ENCODE measurements at regions not wholly inside any gene's neighbourhood (a gene's known extent, or its start where the extent isn't known, plus 50 kb on each side); places are given as distances from the start of the nearest gene placed in this dataset.
"Not testable (repeated sequence)": the region's sequence is repeated elsewhere in the genome, so short reads cannot be mapped to it uniquely, and the experiment has no call there.

GRCh38 chr5:92019376-92019990, 636.4 kb upstream of the ARRDC3 start:
- ChIA-PET POLR2A (no interaction called here), CTCF (no interaction called here)
- Mint-ChIP-seq H3K4me1 (peaks cover 8% of the 10 kb centered on the region), H3K4me3 (no peak overlapping the region), H3K27me3 (ENCODE audit: low read depth) (no peaks in the 10 kb centered on the region), H3K27ac (no peak overlapping the region), H3K36me3 (no peaks in the 10 kb centered on the region), H3K9me3 (no peaks in the 10 kb centered on the region)
- ATAC-seq = no peak
- no peak for TF ChIP-seq RORB (CRISPR knock-in tag; IDR thresholded peaks at IDR 0.05)
- no peak for TF ChIP-seq IRF1 (CRISPR knock-in tag; IDR thresholded peaks at IDR 0.05)
- TF ChIP-seq HMGXB4 (CRISPR knock-in tag; IDR thresholded peaks at IDR 0.05) = no peak
- no peak for TF ChIP-seq NFATC4 (CRISPR knock-in tag; IDR thresholded peaks at IDR 0.05)
- no peak for TF ChIP-seq GRHL2 (CRISPR knock-in tag; IDR thresholded peaks at IDR 0.05; ENCODE audit: insufficient replicate concordance, severe bottlenecking)
- TF ChIP-seq CDX4 (CRISPR knock-in tag; IDR thresholded peaks at IDR 0.05; ENCODE audit: borderline replicate concordance) = no peak
- TF ChIP-seq GABPB1 (CRISPR knock-in tag; IDR thresholded peaks at IDR 0.05) = no peak
- TF ChIP-seq ZNF121 (CRISPR knock-in tag; IDR thresholded peaks at IDR 0.05) = no peak
- TF ChIP-seq ATF3 (CRISPR knock-in tag; conservative IDR thresholded peaks at IDR 0.05) = no peak
- TF ChIP-seq NR1H2 (CRISPR knock-in tag; IDR thresholded peaks at IDR 0.05) = no peak
- no peak for TF ChIP-seq ZNF138 (CRISPR knock-in tag; conservative IDR thresholded peaks at IDR 0.05)
- TF ChIP-seq ELF4 (CRISPR knock-in tag; IDR thresholded peaks at IDR 0.05; ENCODE audit: low read depth) = no peak
- no peak for TF ChIP-seq TEAD4 (CRISPR knock-in tag; IDR thresholded peaks at IDR 0.05)
- TF ChIP-seq NFE2L1 (CRISPR knock-in tag; IDR thresholded peaks at IDR 0.05) = no peak
- DNase-seq (ENCODE audit: low spot score) = no peak

GRCh38 chr5:92017776-92018175, 634.7 kb upstream of the ARRDC3 start:
- Mint-ChIP-seq H3K36me3 (peaks cover under 1% of the 10 kb centered on the region; the same call in 1 of the 2 replicates), H3K27ac (no peak overlapping the region), H3K27me3 (ENCODE audit: low read depth) (no peaks in the 10 kb centered on the region), H3K4me1 (peaks cover 8% of the 10 kb centered on the region), H3K9me3 (peaks cover 9% of the 10 kb centered on the region), H3K4me3 (no peak overlapping the region)
- POLR2A ChIA-PET = no interaction called here
- CTCF ChIA-PET = no interaction called here
- TF ChIP-seq NR2C2 (CRISPR knock-in tag; IDR thresholded peaks at IDR 0.05) (no peak), ATF2 (CRISPR knock-in tag; IDR thresholded peaks at IDR 0.05; ENCODE audit: borderline replicate concordance, low read depth) (no peak), NFATC4 (CRISPR knock-in tag; IDR thresholded peaks at IDR 0.05) (no peak), ZNF219 (CRISPR knock-in tag; IDR thresholded peaks at IDR 0.05; ENCODE audit: borderline replicate concordance) (no peak), ELF4 (CRISPR knock-in tag; IDR thresholded peaks at IDR 0.05; ENCODE audit: low read depth) (no peak), TEAD1 (CRISPR knock-in tag; IDR thresholded peaks at IDR 0.05) (no peak), TP53 (CRISPR knock-in tag; IDR thresholded peaks at IDR 0.05) (no peak), ATF6 (CRISPR knock-in tag; IDR thresholded peaks at IDR 0.05) (no peak), USF1 (CRISPR knock-in tag; IDR thresholded peaks at IDR 0.05) (no peak), NR1H2 (CRISPR knock-in tag; IDR thresholded peaks at IDR 0.05) (no peak), GABPB1 (CRISPR knock-in tag; IDR thresholded peaks at IDR 0.05) (no peak), ZBTB21 (CRISPR knock-in tag; IDR thresholded peaks at IDR 0.05; ENCODE audit: borderline replicate concordance) (no peak), ETV6 (CRISPR knock-in tag; IDR thresholded peaks at IDR 0.05) (no peak)
- ATAC-seq (no peak), DNase-seq (ENCODE audit: low spot score) (no peak)

GRCh38 chr5:92011845-92012244, 628.7 kb upstream of the ARRDC3 start:
- ATAC-seq; POLR2A ChIA-PET; H3K4me3 Mint-ChIP-seq; H3K27ac Mint-ChIP-seq; H3K27me3 Mint-ChIP-seq (ENCODE audit: low read depth); CTCF ChIA-PET; DNase-seq (ENCODE audit: low spot score): not testable (repeated sequence)
- Mint-ChIP-seq H3K9me3 (peaks cover 40% of the 10 kb centered on the region), H3K36me3 (peaks cover 10% of the 10 kb centered on the region), H3K4me1 (peaks cover 12% of the 10 kb centered on the region)
